Endothelial cell of umbilical vein (primary cell): ENCODE measurements at regions not wholly inside any gene's neighbourhood (a gene's known extent, or its start where the extent isn't known, plus 50 kb on each side); places are given as distances from the start of the nearest gene placed in this dataset.

Source experiments
- BruUV-seq: library from RNA; stranded (reverse); fragments of 400-500 nt; replicated peaks from 2 replicates; lab custom pipeline; 2021; lab: Mats Ljungman, UMichigan
- CTCF ChIA-PET: fragments of 300-600, 350-600 bp; sonication (Branson Sonifier 250); formaldehyde crosslinking; loops from one replicate; lab custom pipeline; 2021; ENCODE audit warnings: antibody characterized with exemption, inconsistent platforms; lab: Charles Lee
- POLR2A ChIA-PET: fragments of 300-600, 350-600 bp; sonication (Branson Sonifier 250); formaldehyde crosslinking; loops from one replicate; lab custom pipeline; 2021; ENCODE audit warnings: antibody characterized with exemption, inconsistent platforms; lab: Charles Lee
- DNase-seq: peaks from one replicate; pipeline ENCODE4 v3.0.0-alpha.2; 2011; ENCODE audit warnings: low read depth, low spot score
- FAIRE-seq: peaks from 2 replicates; lab custom pipeline; 2011; peaks lifted over from hg19 to GRCh38; lab: Jason Lieb, UNC
- H2AFZ ChIP-seq: 2 replicates; pipeline ENCODE4 v1.6.0; 2012; ENCODE audit warnings: low read depth, low read length, control low read depth, inconsistent platforms
- H3K27ac ChIP-seq: 2 replicates; pipeline ENCODE4 v1.5.1; 2011; ENCODE audit warnings: low read depth, mild to moderate bottlenecking, control low read depth, low read length, moderate library complexity; ENCODE audit not compliant: insufficient read depth
- H3K27me3 ChIP-seq, 2 experiments: 2 replicates each; pipeline versions ENCODE4 v1.6.0 to v1.6.1; 2011; ENCODE audit warnings: low read length in 2 of 2, mixed read lengths in 1 of 2; ENCODE audit not compliant: control insufficient read depth in 2 of 2, insufficient read depth in 2 of 2
- H3K36me3 ChIP-seq, 2 experiments: 2 replicates in 1 of 2; 3 replicates in 1 of 2; pipeline ENCODE4 v1.5.1; 2011; ENCODE audit warnings: low read length in 2 of 2, mild to moderate bottlenecking in 1 of 2, moderate library complexity in 1 of 2; ENCODE audit not compliant: control insufficient read depth in 2 of 2, insufficient read depth in 2 of 2; ENCODE audit errors: extremely low read depth in 1 of 2
- H3K4me1 ChIP-seq: 3 replicates; pipeline ENCODE4 v1.5.1; 2011; ENCODE audit warnings: mild to moderate bottlenecking, low read length; ENCODE audit not compliant: control insufficient read depth, insufficient read depth; ENCODE audit errors: extremely low read depth
- H3K4me2 ChIP-seq: 2 replicates; pipeline ENCODE4 v1.6.1; 2011; ENCODE audit warnings: low read length, control low read depth, mixed read lengths; ENCODE audit not compliant: insufficient read depth
- H3K4me3 ChIP-seq, 3 experiments: fragments of 200-600 bp in 1 of 3; sonication (generic), shearing (Covaris generic) in 1 of 3; replicated peaks in 1 of 3; 2 replicates each; pipeline ENCODE4 v1.5.1; 2011 to 2016; ENCODE audit warnings: control low read depth in 3 of 3, low read length in 3 of 3, mild to moderate bottlenecking in 2 of 3, inconsistent platforms in 1 of 3, low read depth in 1 of 3, moderate library complexity in 1 of 3; ENCODE audit not compliant: insufficient read depth in 1 of 3
- H3K79me2 ChIP-seq: 2 replicates; pipeline ENCODE4 v1.6.0; 2012; ENCODE audit warnings: low read length, inconsistent platforms; ENCODE audit not compliant: control insufficient read depth, insufficient read depth
- H3K9ac ChIP-seq: replicated peaks from 2 replicates; pipeline ENCODE3; 2011; ENCODE audit warnings: low read length, control low read depth; ENCODE audit not compliant: insufficient read depth; ENCODE audit errors: extremely low read depth
- H3K9me1 ChIP-seq: replicated peaks from 3 replicates; pipeline ENCODE4 v1.6.0; 2011; ENCODE audit warnings: mild to moderate bottlenecking, low read length; ENCODE audit not compliant: control insufficient read depth, insufficient read depth; ENCODE audit errors: extremely low read depth
- H3K9me3 ChIP-seq: replicated peaks from 2 replicates; pipeline ENCODE4 v1.5.1; 2012; ENCODE audit warnings: low read length, inconsistent platforms; ENCODE audit not compliant: control insufficient read depth, insufficient read depth
- H4K20me1 ChIP-seq: replicated peaks from 2 replicates; pipeline ENCODE3; 2011; ENCODE audit warnings: mild to moderate bottlenecking, low read length; ENCODE audit not compliant: control insufficient read depth, insufficient read depth; ENCODE audit errors: extremely low read depth
- EZH2 ChIP-seq: IDR thresholded peaks from 2 replicates; pipeline ENCODE4 v1.6.1; 2012; ENCODE audit warnings: borderline replicate concordance, low read depth, mild to moderate bottlenecking, moderate library complexity, low read length, inconsistent platforms; ENCODE audit not compliant: severe bottlenecking
- JUN ChIP-seq: IDR thresholded peaks from 2 replicates; pipeline ENCODE4 v1.6.1; 2011; ENCODE audit warnings: borderline replicate concordance, low read depth; ENCODE audit not compliant: insufficient read length, insufficient read depth
- POLR2A ChIP-seq: IDR thresholded peaks from 2 replicates; pipeline ENCODE4 v1.6.1; 2012; ENCODE audit warnings: low read depth, mild to moderate bottlenecking, control low read depth, low read length
- POLR2AphosphoS5 ChIP-seq: IDR thresholded peaks from 2 replicates; pipeline ENCODE4 v1.6.1; 2012; ENCODE audit warnings: low read depth, mild to moderate bottlenecking, control low read depth, low read length, moderate library complexity; ENCODE audit not compliant: insufficient read depth
- dilution Hi-C: fragments of 300-500 bp; cut with MboI; formaldehyde crosslinking; loops from one replicate; pipeline ENCODE4 v1.15.0; 2019; ENCODE audit warnings: low sequenced_read_pairs; ENCODE audit not compliant: extremely low pct_ligation_motif_present
- intact Hi-C: fragments of 100-400 bp; cut with micrococcal nuclease; formaldehyde crosslinking; loops from one replicate; pipeline ENCODE4 v1.10.0; 2022

DNA sequence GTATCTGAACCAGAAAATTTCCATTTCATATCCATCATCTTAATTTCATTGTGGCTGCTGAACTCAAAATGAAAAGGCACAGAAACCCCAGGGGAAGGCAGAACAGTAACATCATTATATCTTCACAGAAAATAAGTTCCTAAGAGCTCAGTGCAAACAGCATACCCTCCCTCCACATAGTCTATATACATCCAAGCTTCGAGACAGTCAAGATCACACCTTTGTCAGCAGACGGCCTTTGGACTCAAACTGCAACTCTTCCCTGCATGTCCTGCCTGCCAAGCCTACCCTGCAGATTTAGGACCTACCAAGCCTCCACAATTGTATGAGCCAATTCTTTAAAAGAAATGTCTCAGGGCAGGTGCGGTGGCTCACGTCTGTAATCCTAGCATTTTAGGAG, 502.1 kb downstream of the SUCLG1 start:
- H3K9ac ChIP-seq: no peak overlapping the region
- no peaks in the 10 kb centered on the region for H3K4me1 ChIP-seq
- CTCF ChIA-PET: no interaction called here
- no peaks in the 10 kb centered on the region for H3K27me3 ChIP-seq
- no peaks in the 10 kb centered on the region for H3K79me2 ChIP-seq
- BruUV-seq: no TSS peak
- TF ChIP-seq POLR2AphosphoS5 (no peak), POLR2A (no peak)
- no peak overlapping the region for H3K4me3 ChIP-seq
- POLR2A ChIA-PET: no interaction called here
- intact Hi-C loops: no loop called here
- FAIRE-seq: no peak
- H3K36me3 ChIP-seq: no peaks in the 10 kb centered on the region
- DNase-seq: no peak
- H3K4me2 ChIP-seq: no peak overlapping the region
- no peak overlapping the region for H2AFZ ChIP-seq
- no peaks in the 10 kb centered on the region for H3K9me1 ChIP-seq
- no peaks in the 10 kb centered on the region for H4K20me1 ChIP-seq
- H3K27ac ChIP-seq: no peak overlapping the region
- dilution Hi-C loops: no loop called here
- no peaks in the 10 kb centered on the region for H3K9me3 ChIP-seq

GRCh38 chr2:83953697-83954096, 505.4 kb downstream of the SUCLG1 start:
- POLR2A ChIA-PET: no interaction called here
- dilution Hi-C loops: no loop called here
- no peaks in the 10 kb centered on the region for H3K4me1 ChIP-seq

More at GRCh38 chr2:83953697-83954096, 505.4 kb downstream of the SUCLG1 start:
- H3K9me1 ChIP-seq: no peaks in the 10 kb centered on the region
- no peak overlapping the region for H3K4me3 ChIP-seq
- H3K9ac ChIP-seq: no peak overlapping the region
- H3K9me3 ChIP-seq: no peaks in the 10 kb centered on the region
- CTCF ChIA-PET: no interaction called here
- H3K36me3 ChIP-seq: no peaks in the 10 kb centered on the region
- H3K27ac ChIP-seq: no peak overlapping the region
- H3K27me3 ChIP-seq: no peaks in the 10 kb centered on the region
- FAIRE-seq (no peak), DNase-seq (no peak)
- H3K79me2 ChIP-seq: no peaks in the 10 kb centered on the region
- no TSS peak for BruUV-seq
- intact Hi-C loops: no loop called here
- no peak overlapping the region for H2AFZ ChIP-seq
- no peak overlapping the region for H3K4me2 ChIP-seq
- TF ChIP-seq EZH2: no peak
- no peak for TF ChIP-seq JUN
- TF ChIP-seq POLR2A: no peak
- no peaks in the 10 kb centered on the region for H4K20me1 ChIP-seq
